Transverse colon (tissue), 4 donors: ENCODE measurements at regions not wholly inside any gene's neighbourhood (a gene's known extent, or its start where the extent isn't known, plus 50 kb on each side); places are given as distances from the start of the nearest gene placed in this dataset.

Experiments used
- DNase-seq: peaks from one replicate; pipeline ENCODE4 v3.0.0-alpha.2; 2019
- H3K27ac ChIP-seq, 4 donors: fragments of 200-600 bp; sonication (generic); 2 replicates each; pipeline ENCODE4 v1.5.1; 2016 to 2018; ENCODE audit warnings: inconsistent platforms in 4 of 4
- H3K27me3 ChIP-seq: fragments of 200-600 bp; sonication (generic); 2 replicates; pipeline ENCODE4 v1.5.1; 2017; ENCODE audit warnings: inconsistent platforms
- H3K36me3 ChIP-seq, 4 donors: fragments of 200-600 bp; sonication (generic); 2 replicates each; pipeline ENCODE4 v1.5.1; 2017 to 2019; ENCODE audit warnings: inconsistent platforms in 4 of 4
- H3K4me1 ChIP-seq, 4 donors: fragments of 200-600 bp; sonication (generic); 2 replicates each; pipeline ENCODE4 v1.5.1; 2017 to 2020; ENCODE audit warnings: inconsistent platforms in 4 of 4
- H3K4me3 ChIP-seq, 4 donors: fragments of 200-600 bp; sonication (generic); 1 replicate in 1 of 4; 2 replicates in 3 of 4; pipeline versions ENCODE4 v1.5.1 to v1.6.1; 2017 to 2019; ENCODE audit warnings: inconsistent platforms in 4 of 4
- H3K9me3 ChIP-seq, 2 donors: fragments of 200-600 bp; sonication (generic); 2 replicates each; pipeline ENCODE4 v1.5.1; 2017 to 2019; ENCODE audit warnings: inconsistent platforms in 2 of 2
- CTCF ChIP-seq, 5 experiments: fragments of 200-600 bp in 3 of 5; fragments of 450-650 bp in 2 of 5; sonication (generic) in 3 of 5; IDR thresholded peaks; 1 replicate in 2 of 5; 2 replicates in 3 of 5; pipeline ENCODE4 v1.5.1; 2016 to 2017; ENCODE audit warnings: antibody characterized with exemption in 5 of 5, inconsistent platforms in 3 of 5, mild to moderate bottlenecking in 2 of 5, moderate library complexity in 1 of 5
- EP300 ChIP-seq: sonication (generic); formaldehyde crosslinking; IDR thresholded peaks from one replicate; pipeline ENCODE4 v1.6.1; 2017; ENCODE audit warnings: antibody characterized with exemption, low read depth
- POLR2A ChIP-seq: fragments of 450-650 bp; IDR thresholded peaks from one replicate; pipeline ENCODE4 v1.6.1; 2016; ENCODE audit warnings: antibody characterized with exemption, mild to moderate bottlenecking, moderate library complexity
- POLR2AphosphoS5 ChIP-seq, 3 donors: sonication (generic); formaldehyde crosslinking; IDR thresholded peaks; one replicate each; pipeline ENCODE4 v1.6.1; 2016; ENCODE audit warnings: antibody characterized with exemption in 3 of 3
- WGBS, 2 donors: methylation state at CpG; one replicate each; pipeline ENCODE4 v1.1.5; 2018; ENCODE audit warnings: low coverage in 1 of 2; 5-methylcytosine and 5-hydroxymethylcytosine counted together
- in situ Hi-C, 4 donors: fragments of 200-750 bp; cut with MboI; loops; one replicate each; pipeline versions ENCODE4 v1.15.0 to v1.15.1; 2017; ENCODE audit warnings: low sequenced_read_pairs in 3 of 4, low pct_ligation_motif_present in 1 of 4, low pct_unique_long_range_greater_than_20kb in 1 of 4
- intact Hi-C: fragments of 100-400 bp; cut with DNase I; formaldehyde crosslinking; loops from one replicate; pipeline ENCODE4 v1.15.1; 2023; ENCODE audit warnings: low total_unique reads

- Histone ChIP-seq H3K4me1 (no peaks in the 10 kb centered on the region), H3K27ac (no peak overlapping the region), H3K36me3 (no peaks in the 10 kb centered on the region), H3K4me3 (no peak overlapping the region), H3K9me3 (peaks cover 0 to 10% of the 10 kb centered on the region in 2 donors), H3K27me3 (no peaks in the 10 kb centered on the region)
- no peak for DNase-seq
- in situ Hi-C loops (no loop called here), intact Hi-C loops (no loop called here)
- WGBS, 2 donors: 70 to 93% methylated on average over 2 to 3 of the region's 3 CpGs
- TF ChIP-seq EP300: no peak
- TF ChIP-seq POLR2AphosphoS5 (IDR thresholded peaks at IDR 0.05): no peak
- TF ChIP-seq CTCF (IDR thresholded peaks at IDR 0.05): no peak
- no peak for TF ChIP-seq POLR2A
Measured at GRCh38 chr9:129520082-129520481, 100.8 kb downstream of the C9orf50 start.

GRCh38 chr9:129518074-129518473 is 102.8 kb downstream of the C9orf50 start:
- no peak for TF ChIP-seq POLR2A
- TF ChIP-seq EP300: no peak
- no peak for TF ChIP-seq CTCF (IDR thresholded peaks at IDR 0.05)
- no peak for TF ChIP-seq POLR2AphosphoS5 (IDR thresholded peaks at IDR 0.05)
- in situ Hi-C loops (no loop called here), intact Hi-C loops (no loop called here)
- H3K27ac ChIP-seq: no peak overlapping the region
- no peaks in the 10 kb centered on the region for H3K27me3 ChIP-seq
- H3K4me1 ChIP-seq: no peaks in the 10 kb centered on the region
- H3K4me3 ChIP-seq: no peak overlapping the region
- H3K9me3 ChIP-seq: peaks cover 13 to 21% of the 10 kb centered on the region in 2 donors
- no peaks in the 10 kb centered on the region for H3K36me3 ChIP-seq
- DNase-seq: no peak

GRCh38 chr9:129517006-129517405 is 103.9 kb downstream of the C9orf50 start:
- no peak overlapping the region for H3K27ac ChIP-seq
- no peaks in the 10 kb centered on the region for H3K36me3 ChIP-seq
- H3K4me3 ChIP-seq: no peak overlapping the region
- TF ChIP-seq EP300: no peak
- TF ChIP-seq CTCF (IDR thresholded peaks at IDR 0.05): no peak
- no peak for TF ChIP-seq POLR2A
- no peak for TF ChIP-seq POLR2AphosphoS5 (IDR thresholded peaks at IDR 0.05)
- intact Hi-C loops (no loop called here), in situ Hi-C loops (no loop called here)
- peaks cover 13 to 21% of the 10 kb centered on the region in 2 donors for H3K9me3 ChIP-seq
- H3K4me1 ChIP-seq: no peaks in the 10 kb centered on the region
- WGBS, 2 donors: 78 to 92% methylated on average over 3 to 7 of the region's 7 CpGs
- no peaks in the 10 kb centered on the region for H3K27me3 ChIP-seq
- DNase-seq: no peak

- Histone ChIP-seq H3K4me1 (no peaks in the 10 kb centered on the region), H3K9me3 (peaks cover 13 to 21% of the 10 kb centered on the region in 2 donors), H3K36me3 (no peaks in the 10 kb centered on the region), H3K27ac (no peak overlapping the region), H3K4me3 (no peak overlapping the region), H3K27me3 (no peaks in the 10 kb centered on the region)
- in situ Hi-C loops (no loop called here), intact Hi-C loops (no loop called here)
- TF ChIP-seq EP300 (no peak), CTCF (IDR thresholded peaks at IDR 0.05) (no peak), POLR2AphosphoS5 (IDR thresholded peaks at IDR 0.05) (no peak), POLR2A (no peak)
- no peak for DNase-seq
- WGBS, 2 donors: 78% methylated on average over 2 of the region's 2 CpGs; no CpG with 5 or more reads in 1 of the 2 donors
Measured at GRCh38 chr9:129514891-129515290, 106.0 kb downstream of the C9orf50 start.
